ENCODE measurements at regions not wholly inside any gene's neighbourhood (a gene's known extent, or its start where the extent isn't known, plus 50 kb on each side); places are given as distances from the start of the nearest gene placed in this dataset.
A peak's percentile ranks its signal among the peaks of the same experiment; 100 is the strongest.
"Not testable (repeated sequence)": the region's sequence is repeated elsewhere in the genome, so short reads cannot be mapped to it uniquely, and the experiment has no call there.

GRCh38 chrX:9293051-9293496 is 171.8 kb upstream of the TBL1X start:
- H3K27ac ChIP-seq (ENCODE audit: low read depth, low read length): peak overlapping the region; percentile 67
- no peak overlapping the region for H3K9ac ChIP-seq (ENCODE audit: low read depth, low read length)
- peak overlapping the region; percentile 23; the same call in 1 of the 2 replicates for H3K4me3 ChIP-seq (ENCODE audit: low read depth, low read length)
- H3K36me3 ChIP-seq (ENCODE audit: control insufficient read depth, insufficient read depth, low read length): no peaks in the 10 kb centered on the region
- peaks cover 22% of the 10 kb centered on the region for H3K27me3 ChIP-seq (ENCODE audit: control insufficient read depth, insufficient read depth, low read length)
- peaks cover 43% of the 10 kb centered on the region for H3K4me1 ChIP-seq (ENCODE audit: control insufficient read depth, insufficient read depth, low read length)
- H3K9me3 ChIP-seq (ENCODE audit: control insufficient read depth, insufficient read depth, low read length): no peaks in the 10 kb centered on the region

- Histone ChIP-seq H3K4me1 (ENCODE audit: control insufficient read depth, insufficient read depth, low read length) (peaks cover 43% of the 10 kb centered on the region), H3K27ac (ENCODE audit: low read depth, low read length) (no peak overlapping the region), H3K9me3 (ENCODE audit: control insufficient read depth, insufficient read depth, low read length) (no peaks in the 10 kb centered on the region), H3K4me3 (ENCODE audit: low read depth, low read length) (no peak overlapping the region), H3K27me3 (ENCODE audit: control insufficient read depth, insufficient read depth, low read length) (peaks cover 22% of the 10 kb centered on the region), H3K9ac (ENCODE audit: low read depth, low read length) (no peak overlapping the region), H3K36me3 (ENCODE audit: control insufficient read depth, insufficient read depth, low read length) (no peaks in the 10 kb centered on the region)
Observed at GRCh38 chrX:9293903-9294302, 171.0 kb upstream of the TBL1X start.

GRCh38 chrX:9295551-9295950 is 169.3 kb upstream of the TBL1X start:
- Histone ChIP-seq H3K4me3 (ENCODE audit: low read depth, low read length) (no peak overlapping the region), H3K27ac (ENCODE audit: low read depth, low read length) (no peak overlapping the region), H3K27me3 (ENCODE audit: control insufficient read depth, insufficient read depth, low read length) (peaks cover 22% of the 10 kb centered on the region), H3K9ac (ENCODE audit: low read depth, low read length) (no peak overlapping the region), H3K4me1 (ENCODE audit: control insufficient read depth, insufficient read depth, low read length) (peaks cover 34% of the 10 kb centered on the region), H3K9me3 (ENCODE audit: control insufficient read depth, insufficient read depth, low read length) (no peaks in the 10 kb centered on the region), H3K36me3 (ENCODE audit: control insufficient read depth, insufficient read depth, low read length) (no peaks in the 10 kb centered on the region)

GRCh38 chrX:9298221-9298620 is 166.6 kb upstream of the TBL1X start:
- H3K27me3 ChIP-seq (ENCODE audit: control insufficient read depth, insufficient read depth, low read length): peaks cover 22% of the 10 kb centered on the region
- peaks cover 14% of the 10 kb centered on the region for H3K4me1 ChIP-seq (ENCODE audit: control insufficient read depth, insufficient read depth, low read length)
- H3K9ac ChIP-seq (ENCODE audit: low read depth, low read length): no peak overlapping the region
- H3K9me3 ChIP-seq (ENCODE audit: control insufficient read depth, insufficient read depth, low read length): no peaks in the 10 kb centered on the region
- H3K4me3 ChIP-seq (ENCODE audit: low read depth, low read length): no peak overlapping the region
- H3K27ac ChIP-seq (ENCODE audit: low read depth, low read length): no peak overlapping the region
- H3K36me3 ChIP-seq (ENCODE audit: control insufficient read depth, insufficient read depth, low read length): no peaks in the 10 kb centered on the region

- not testable (repeated sequence) for H3K27ac ChIP-seq (ENCODE audit: low read depth, low read length); H3K4me1 ChIP-seq (ENCODE audit: control insufficient read depth, insufficient read depth, low read length); H3K4me3 ChIP-seq (ENCODE audit: low read depth, low read length); H3K36me3 ChIP-seq (ENCODE audit: control insufficient read depth, insufficient read depth, low read length); H3K9me3 ChIP-seq (ENCODE audit: control insufficient read depth, insufficient read depth, low read length); H3K9ac ChIP-seq (ENCODE audit: low read depth, low read length)
- H3K27me3 ChIP-seq (ENCODE audit: control insufficient read depth, insufficient read depth, low read length): peaks cover 11% of the 10 kb centered on the region
Observed at GRCh38 chrX:9299681-9300080, 165.2 kb upstream of the TBL1X start.

GRCh38 chrX:9301836-9302235 is 163.0 kb upstream of the TBL1X start:
- H3K27me3 ChIP-seq (ENCODE audit: control insufficient read depth, insufficient read depth, low read length): no peaks in the 10 kb centered on the region
- no peaks in the 10 kb centered on the region for H3K36me3 ChIP-seq (ENCODE audit: control insufficient read depth, insufficient read depth, low read length)
- no peak overlapping the region for H3K9ac ChIP-seq (ENCODE audit: low read depth, low read length)
- H3K9me3 ChIP-seq (ENCODE audit: control insufficient read depth, insufficient read depth, low read length): no peaks in the 10 kb centered on the region
- H3K4me3 ChIP-seq (ENCODE audit: low read depth, low read length): no peak overlapping the region
- no peaks in the 10 kb centered on the region for H3K4me1 ChIP-seq (ENCODE audit: control insufficient read depth, insufficient read depth, low read length)
- H3K27ac ChIP-seq (ENCODE audit: low read depth, low read length): no peak overlapping the region

GRCh38 chrX:9302381-9302780 is 162.5 kb upstream of the TBL1X start:
- Histone ChIP-seq H3K36me3 (ENCODE audit: control insufficient read depth, insufficient read depth, low read length) (no peaks in the 10 kb centered on the region), H3K9me3 (ENCODE audit: control insufficient read depth, insufficient read depth, low read length) (no peaks in the 10 kb centered on the region), H3K27ac (ENCODE audit: low read depth, low read length) (no peak overlapping the region), H3K9ac (ENCODE audit: low read depth, low read length) (no peak overlapping the region), H3K4me3 (ENCODE audit: low read depth, low read length) (no peak overlapping the region), H3K27me3 (ENCODE audit: control insufficient read depth, insufficient read depth, low read length) (no peaks in the 10 kb centered on the region), H3K4me1 (ENCODE audit: control insufficient read depth, insufficient read depth, low read length) (no peaks in the 10 kb centered on the region)

- H3K36me3 ChIP-seq (ENCODE audit: control insufficient read depth, insufficient read depth, low read length): no peaks in the 10 kb centered on the region
- no peaks in the 10 kb centered on the region for H3K4me1 ChIP-seq (ENCODE audit: control insufficient read depth, insufficient read depth, low read length)
- no peaks in the 10 kb centered on the region for H3K27me3 ChIP-seq (ENCODE audit: control insufficient read depth, insufficient read depth, low read length)
- no peak overlapping the region for H3K4me3 ChIP-seq (ENCODE audit: low read depth, low read length)
- no peak overlapping the region for H3K27ac ChIP-seq (ENCODE audit: low read depth, low read length)
- H3K9me3 ChIP-seq (ENCODE audit: control insufficient read depth, insufficient read depth, low read length): no peaks in the 10 kb centered on the region
- no peak overlapping the region for H3K9ac ChIP-seq (ENCODE audit: low read depth, low read length)
Observed at GRCh38 chrX:9308426-9308825, 156.4 kb upstream of the TBL1X start.

- H3K27ac ChIP-seq (ENCODE audit: low read depth, low read length): no peak overlapping the region
- no peak overlapping the region for H3K9ac ChIP-seq (ENCODE audit: low read depth, low read length)
- no peak overlapping the region for H3K4me3 ChIP-seq (ENCODE audit: low read depth, low read length)
- no peaks in the 10 kb centered on the region for H3K36me3 ChIP-seq (ENCODE audit: control insufficient read depth, insufficient read depth, low read length)
- H3K4me1 ChIP-seq (ENCODE audit: control insufficient read depth, insufficient read depth, low read length): no peaks in the 10 kb centered on the region
- no peaks in the 10 kb centered on the region for H3K9me3 ChIP-seq (ENCODE audit: control insufficient read depth, insufficient read depth, low read length)
- no peaks in the 10 kb centered on the region for H3K27me3 ChIP-seq (ENCODE audit: control insufficient read depth, insufficient read depth, low read length)
Observed at GRCh38 chrX:9310616-9311015, 154.2 kb upstream of the TBL1X start.

GRCh38 chrX:9311421-9312160 is 153.3 kb upstream of the TBL1X start:
- Histone ChIP-seq H3K9ac (ENCODE audit: low read depth, low read length) (no peak overlapping the region), H3K9me3 (ENCODE audit: control insufficient read depth, insufficient read depth, low read length) (no peaks in the 10 kb centered on the region), H3K4me3 (ENCODE audit: low read depth, low read length) (no peak overlapping the region), H3K27me3 (ENCODE audit: control insufficient read depth, insufficient read depth, low read length) (no peaks in the 10 kb centered on the region), H3K27ac (ENCODE audit: low read depth, low read length) (no peak overlapping the region), H3K4me1 (ENCODE audit: control insufficient read depth, insufficient read depth, low read length) (no peaks in the 10 kb centered on the region), H3K36me3 (ENCODE audit: control insufficient read depth, insufficient read depth, low read length) (no peaks in the 10 kb centered on the region)

GRCh38 chrX:9312922-9313867 is 151.7 kb upstream of the TBL1X start:
- no peak overlapping the region for H3K4me3 ChIP-seq (ENCODE audit: low read depth, low read length)
- H3K9ac ChIP-seq (ENCODE audit: low read depth, low read length): no peak overlapping the region
- H3K4me1 ChIP-seq (ENCODE audit: control insufficient read depth, insufficient read depth, low read length): peaks cover 10% of the 10 kb centered on the region; the same call in 1 of the 2 replicates
- H3K27ac ChIP-seq (ENCODE audit: low read depth, low read length): no peak overlapping the region
- H3K27me3 ChIP-seq (ENCODE audit: control insufficient read depth, insufficient read depth, low read length): no peaks in the 10 kb centered on the region; the same call in 1 of the 2 replicates
- no peaks in the 10 kb centered on the region for H3K9me3 ChIP-seq (ENCODE audit: control insufficient read depth, insufficient read depth, low read length)
- no peaks in the 10 kb centered on the region for H3K36me3 ChIP-seq (ENCODE audit: control insufficient read depth, insufficient read depth, low read length)
